BJ (cell line): ENCODE measurements at regions not wholly inside any gene's neighbourhood (a gene's known extent, or its start where the extent isn't known, plus 50 kb on each side); places are given as distances from the start of the nearest gene placed in this dataset.

Experiments
- CTCF ChIA-PET: fragments of 350-600 bp; formaldehyde crosslinking; extraction: SDS; loops from one replicate; lab custom pipeline; 2021; ENCODE audit warnings: antibody characterized with exemption, inconsistent platforms; lab: Yijun Ruan, JAX
- POLR2A ChIA-PET: fragments of 300-600 bp; sonication (Branson Sonifier 250); formaldehyde crosslinking; extraction: SDS; loops from one replicate; lab custom pipeline; 2021; ENCODE audit warnings: antibody characterized with exemption; lab: Charles Lee
- DNase-seq: peaks from one replicate; pipeline ENCODE4 v3.0.0-alpha.2; 2011; ENCODE audit warnings: low read depth
- H3K27me3 ChIP-seq: 2 replicates; pipeline ENCODE4 v1.6.0; 2011; ENCODE audit warnings: low read length; ENCODE audit not compliant: control insufficient read depth, insufficient read depth
- H3K36me3 ChIP-seq: 2 replicates; pipeline ENCODE4 v1.5.1; 2011; ENCODE audit warnings: low read length; ENCODE audit not compliant: control insufficient read depth, insufficient read depth
- H3K4me3 ChIP-seq: 2 replicates; pipeline ENCODE4 v1.5.1; 2011; ENCODE audit warnings: low read depth, mild to moderate bottlenecking, control low read depth, low read length
- CTCF ChIP-seq: IDR thresholded peaks from 2 replicates; pipeline ENCODE4 v1.5.1; 2011; ENCODE audit warnings: low read depth, mild to moderate bottlenecking, control low read depth, inconsistent platforms, low read length, moderate library complexity; ENCODE audit not compliant: insufficient read depth

DNA sequence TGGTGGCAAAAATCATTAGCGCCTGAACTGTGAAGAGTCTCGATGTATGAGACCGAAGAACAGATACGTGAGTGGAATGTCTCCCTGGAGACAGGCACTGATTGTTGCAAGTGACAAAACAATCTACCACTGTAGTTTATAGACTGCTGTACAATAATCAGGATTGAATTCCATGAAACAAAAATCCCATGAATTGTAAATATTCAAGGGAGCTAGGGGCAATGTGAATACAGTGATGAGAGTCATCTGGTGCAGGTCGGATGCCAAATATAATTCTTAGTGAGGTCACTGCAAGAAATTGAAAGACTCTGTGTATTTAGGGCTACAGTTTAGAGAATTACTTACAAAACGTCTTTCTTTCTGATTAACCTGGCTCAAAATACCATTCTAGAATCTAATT lies 594.4 kb upstream of the VSTM2A start:
- Histone ChIP-seq H3K4me3 (no peak overlapping the region), H3K27me3 (no peaks in the 10 kb centered on the region), H3K36me3 (no peaks in the 10 kb centered on the region)
- TF ChIP-seq CTCF: no peak
- ChIA-PET POLR2A (no interaction called here), CTCF (no interaction called here)
- DNase-seq: no peak

GRCh38 chr7:53965716-53966115 lies 576.5 kb upstream of the VSTM2A start:
- no peak for TF ChIP-seq CTCF
- H3K27me3 ChIP-seq: no peaks in the 10 kb centered on the region
- no peak for DNase-seq
- H3K36me3 ChIP-seq: no peaks in the 10 kb centered on the region
- no peak overlapping the region for H3K4me3 ChIP-seq
- ChIA-PET POLR2A (no interaction called here), CTCF (no interaction called here)

DNA sequence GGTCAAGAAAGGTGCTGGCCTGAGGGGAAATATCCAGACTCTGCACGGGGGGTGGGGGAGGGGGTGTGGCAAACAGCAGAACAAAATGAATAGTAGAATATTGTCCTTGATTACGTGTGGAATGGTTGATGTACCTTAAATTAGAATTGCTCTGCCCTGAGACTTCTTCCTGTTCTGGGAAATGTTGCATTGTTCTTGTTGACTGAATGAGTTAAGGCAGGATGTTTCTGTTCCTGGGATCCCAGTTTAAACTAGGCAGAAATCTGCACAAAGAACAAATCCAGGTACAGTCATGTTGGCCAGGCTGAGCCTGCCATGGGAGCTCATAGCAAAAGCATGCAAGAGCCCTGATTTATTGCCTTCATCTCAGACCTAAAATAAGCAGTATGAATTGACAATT lies 558.7 kb upstream of the VSTM2A start:
- CTCF ChIA-PET: no interaction called here
- TF ChIP-seq CTCF: no peak
- H3K27me3 ChIP-seq: no peaks in the 10 kb centered on the region
- POLR2A ChIA-PET: no interaction called here
- H3K4me3 ChIP-seq: no peak overlapping the region
- no peaks in the 10 kb centered on the region for H3K36me3 ChIP-seq
- DNase-seq: no peak

DNA sequence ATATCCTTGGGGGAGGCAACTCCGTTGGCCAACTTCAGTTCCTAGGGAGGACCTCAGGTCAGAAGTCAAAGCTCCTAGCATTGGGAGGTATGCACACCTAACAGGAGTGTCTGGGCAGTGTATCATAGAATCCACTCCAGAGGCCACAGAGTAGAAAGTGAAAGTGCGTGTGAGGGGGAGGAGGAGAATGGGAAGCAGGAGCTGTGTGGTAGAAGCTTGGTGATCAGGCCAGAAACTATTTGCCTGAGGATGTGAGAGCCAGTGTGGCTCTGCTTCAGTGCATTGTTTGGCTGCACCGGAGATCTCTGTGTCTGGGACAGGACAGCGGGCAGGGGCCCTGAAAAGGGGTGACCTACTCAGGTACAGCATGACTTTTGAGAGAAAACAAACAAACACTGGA lies 557.4 kb upstream of the VSTM2A start:
- DNase-seq: no peak
- H3K27me3 ChIP-seq: no peaks in the 10 kb centered on the region
- H3K36me3 ChIP-seq: no peaks in the 10 kb centered on the region
- ChIA-PET CTCF (no interaction called here), POLR2A (no interaction called here)
- H3K4me3 ChIP-seq: no peak overlapping the region
- TF ChIP-seq CTCF: no peak

GRCh38 chr7:53988376-53988775 lies 553.8 kb upstream of the VSTM2A start:
- ChIA-PET POLR2A (no interaction called here), CTCF (no interaction called here)
- no peaks in the 10 kb centered on the region for H3K27me3 ChIP-seq
- no peaks in the 10 kb centered on the region for H3K36me3 ChIP-seq
- DNase-seq: no peak
- TF ChIP-seq CTCF: no peak
- no peak overlapping the region for H3K4me3 ChIP-seq
